GM12878 (cell line): ENCODE measurements at regions not wholly inside any gene's neighbourhood (a gene's known extent, or its start where the extent isn't known, plus 50 kb on each side); places are given as distances from the start of the nearest gene placed in this dataset.

Experiments
- ATAC-seq: fragments of 200-7000 bp; cut with Tn5 transposase; 3 replicates; pipeline ENCODE4 v1.9.1; 2020; ENCODE audit warnings: mild to moderate bottlenecking, moderate library complexity
- BruUV-seq: library from RNA; stranded (reverse); fragments of 400-500 nt; replicated peaks from 2 replicates; lab custom pipeline; 2021; lab: Mats Ljungman, UMichigan
- CTCF ChIA-PET: fragments of 300-600 bp; sonication (Branson Sonifier 250); formaldehyde crosslinking; extraction: SDS; loops from one replicate; lab custom pipeline; 2021; ENCODE audit warnings: inconsistent platforms; lab: Yijun Ruan, JAX
- POLR2A ChIA-PET: fragments of 350-600 bp; formaldehyde crosslinking; extraction: SDS; loops from one replicate; lab custom pipeline; 2021; ENCODE audit warnings: inconsistent platforms; lab: Charles Lee
- RAD21 ChIA-PET: fragments of 300-600 bp; sonication (Branson Sonifier 250); formaldehyde crosslinking; loops from one replicate; lab custom pipeline; 2023; ENCODE audit warnings: antibody characterized with exemption; ENCODE audit not compliant: unreplicated experiment; lab: Charles Lee
- SMC1A ChIA-PET: fragments of 300-600 bp; sonication (Branson Sonifier 250); formaldehyde crosslinking; loops from one replicate; lab custom pipeline; 2023; ENCODE audit not compliant: unreplicated experiment, uncharacterized antibody; lab: Charles Lee
- DNase-seq: peaks from one replicate; pipeline ENCODE4 v3.0.0-alpha.2; 2011; ENCODE audit warnings: low read depth, low spot score
- FAIRE-seq: peaks from 3 replicates; lab custom pipeline; 2011; peaks lifted over from hg19 to GRCh38; lab: Jason Lieb, UNC
- H2AFZ ChIP-seq: 2 replicates; pipeline ENCODE4 v1.6.0; 2011; ENCODE audit warnings: low read depth, low read length, control low read depth; ENCODE audit not compliant: control insufficient read depth
- H3K27ac ChIP-seq: 2 replicates; pipeline ENCODE4 v1.5.1; 2011; ENCODE audit warnings: control low read depth; ENCODE audit not compliant: control insufficient read depth, insufficient read depth
- H3K27me3 ChIP-seq, 2 experiments: replicated peaks in 1 of 2; 2 replicates each; pipeline versions ENCODE4 v1.6.0 to v1.6.1; 2011; ENCODE audit warnings: low read length in 1 of 2; ENCODE audit not compliant: control insufficient read depth in 2 of 2, insufficient read depth in 2 of 2
- H3K36me3 ChIP-seq, 2 experiments: 2 replicates each; pipeline ENCODE4 v1.5.1; 2011; ENCODE audit warnings: low read length in 1 of 2; ENCODE audit not compliant: control insufficient read depth in 2 of 2, insufficient read depth in 2 of 2
- H3K4me1 ChIP-seq: 2 replicates; pipeline ENCODE4 v1.6.1; 2011; ENCODE audit warnings: mild to moderate bottlenecking, low read length, moderate library complexity, mixed read lengths; ENCODE audit not compliant: control insufficient read depth, insufficient read depth
- H3K4me2 ChIP-seq: 2 replicates; pipeline ENCODE4 v1.6.0; 2011; ENCODE audit warnings: control low read depth; ENCODE audit not compliant: control insufficient read depth, insufficient read depth
- H3K4me3 ChIP-seq: fragments of 200-600 bp; sonication (generic); 2 replicates; pipeline ENCODE4 v1.5.1; 2016
- H3K79me2 ChIP-seq: 2 replicates; pipeline ENCODE4 v1.6.0; 2011; ENCODE audit warnings: low read length; ENCODE audit not compliant: control insufficient read depth, insufficient read depth
- H3K9ac ChIP-seq: 2 replicates; pipeline ENCODE4 v1.8.0; 2011; ENCODE audit warnings: low read length, control low read depth, mixed read lengths; ENCODE audit not compliant: control insufficient read depth, insufficient read depth
- H3K9me3 ChIP-seq: replicated peaks from 3 replicates; pipeline ENCODE4 v1.5.1; 2011; ENCODE audit warnings: mild to moderate bottlenecking, low read length; ENCODE audit not compliant: control insufficient read depth, insufficient read depth
- H4K20me1 ChIP-seq: 2 replicates; pipeline ENCODE4 v1.6.0; 2011; ENCODE audit not compliant: control insufficient read depth, insufficient read depth
- EGR1 ChIP-seq, 2 experiments: IDR thresholded peaks; 1 replicate in 1 of 2; 2 replicates in 1 of 2; pipeline ENCODE4 v1.6.1; 2011 to 2012; ENCODE audit warnings: low read depth in 2 of 2, low read length in 2 of 2, borderline replicate concordance in 1 of 2, mild to moderate bottlenecking in 1 of 2, moderate library complexity in 1 of 2
- WGBS: methylation state at CpG from one replicate; pipeline ENCODE4 v1.1.6; 2016; ENCODE audit warnings: low lambda C conversion rate; ENCODE audit not compliant: insufficient replicate concordance, insufficient coverage; ENCODE audit errors: missing lambda C conversion rate; 5-methylcytosine and 5-hydroxymethylcytosine counted together
- in situ Hi-C: fragments of 300-500 bp; cut with MboI; formaldehyde crosslinking; loops from 9 replicates; pipeline ENCODE4 v1.14.3; 2018; ENCODE audit warnings: mixed read lengths
- intact Hi-C: fragments of 100-400 bp; cut with micrococcal nuclease; formaldehyde crosslinking; loops from one replicate; pipeline ENCODE4 v1.14.2; 2022; ENCODE audit not compliant: unreplicated experiment
- TF ChIP-seq, protein P1 (sequence below): IDR thresholded peaks from 2 replicates; pipeline ENCODE4 v1.6.1; 2012; ENCODE audit warnings: mild to moderate bottlenecking, low read depth, low read length
- TF ChIP-seq, protein P2 (sequence below): fragments of 450-650 bp; IDR thresholded peaks from 2 replicates; pipeline ENCODE4 v1.6.1; 2018; ENCODE audit warnings: mild to moderate bottlenecking, low read depth, moderate library complexity; ENCODE audit not compliant: partially characterized antibody

DNA sequence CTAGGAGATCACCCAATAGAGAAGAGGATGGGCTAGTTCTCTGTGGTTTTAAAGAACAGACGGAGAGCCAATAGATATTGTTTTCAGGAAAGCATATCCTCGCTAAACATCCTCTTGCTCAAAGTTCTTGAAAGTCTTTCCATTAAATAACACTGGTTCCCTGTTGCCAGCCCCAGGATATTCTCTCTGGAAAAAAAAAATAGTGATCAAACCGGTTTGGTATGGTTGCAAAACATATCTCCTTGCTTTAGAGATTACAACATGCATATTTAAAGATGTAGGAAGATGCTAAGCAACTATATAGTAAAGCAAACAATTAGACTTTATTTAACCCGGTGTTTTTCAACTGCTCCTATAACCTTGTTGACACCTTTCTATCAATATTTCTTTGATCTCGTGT lies 211.4 kb downstream of the CMPK2 start:
- Histone ChIP-seq H3K9ac (no peak overlapping the region), H4K20me1 (no peaks in the 10 kb centered on the region), H2AFZ (no peak overlapping the region), H3K36me3 (no peaks in the 10 kb centered on the region), H3K9me3 (no peaks in the 10 kb centered on the region), H3K4me2 (no peak overlapping the region), H3K27ac (no peak overlapping the region), H3K4me3 (no peak overlapping the region), H3K79me2 (no peaks in the 10 kb centered on the region), H3K27me3 (no peaks in the 10 kb centered on the region), H3K4me1 (no peaks in the 10 kb centered on the region)
- ATAC-seq (no peak), DNase-seq (no peak), FAIRE-seq (no peak)
- intact Hi-C loops = no loop called here
- ChIA-PET RAD21 (no interaction called here), CTCF (no interaction called here), SMC1A (interaction anchor here (0.9 kb wide), 1 partner anchor 25 kb away, joined by 4 read pairs; no protein-coding TSS in a partner anchor), POLR2A (no interaction called here)
- in situ Hi-C loops = no loop called here
- BruUV-seq = no TSS peak
- WGBS = 13% methylated on average over 5 of the region's 5 CpGs
- TF ChIP-seq, protein P1, sequence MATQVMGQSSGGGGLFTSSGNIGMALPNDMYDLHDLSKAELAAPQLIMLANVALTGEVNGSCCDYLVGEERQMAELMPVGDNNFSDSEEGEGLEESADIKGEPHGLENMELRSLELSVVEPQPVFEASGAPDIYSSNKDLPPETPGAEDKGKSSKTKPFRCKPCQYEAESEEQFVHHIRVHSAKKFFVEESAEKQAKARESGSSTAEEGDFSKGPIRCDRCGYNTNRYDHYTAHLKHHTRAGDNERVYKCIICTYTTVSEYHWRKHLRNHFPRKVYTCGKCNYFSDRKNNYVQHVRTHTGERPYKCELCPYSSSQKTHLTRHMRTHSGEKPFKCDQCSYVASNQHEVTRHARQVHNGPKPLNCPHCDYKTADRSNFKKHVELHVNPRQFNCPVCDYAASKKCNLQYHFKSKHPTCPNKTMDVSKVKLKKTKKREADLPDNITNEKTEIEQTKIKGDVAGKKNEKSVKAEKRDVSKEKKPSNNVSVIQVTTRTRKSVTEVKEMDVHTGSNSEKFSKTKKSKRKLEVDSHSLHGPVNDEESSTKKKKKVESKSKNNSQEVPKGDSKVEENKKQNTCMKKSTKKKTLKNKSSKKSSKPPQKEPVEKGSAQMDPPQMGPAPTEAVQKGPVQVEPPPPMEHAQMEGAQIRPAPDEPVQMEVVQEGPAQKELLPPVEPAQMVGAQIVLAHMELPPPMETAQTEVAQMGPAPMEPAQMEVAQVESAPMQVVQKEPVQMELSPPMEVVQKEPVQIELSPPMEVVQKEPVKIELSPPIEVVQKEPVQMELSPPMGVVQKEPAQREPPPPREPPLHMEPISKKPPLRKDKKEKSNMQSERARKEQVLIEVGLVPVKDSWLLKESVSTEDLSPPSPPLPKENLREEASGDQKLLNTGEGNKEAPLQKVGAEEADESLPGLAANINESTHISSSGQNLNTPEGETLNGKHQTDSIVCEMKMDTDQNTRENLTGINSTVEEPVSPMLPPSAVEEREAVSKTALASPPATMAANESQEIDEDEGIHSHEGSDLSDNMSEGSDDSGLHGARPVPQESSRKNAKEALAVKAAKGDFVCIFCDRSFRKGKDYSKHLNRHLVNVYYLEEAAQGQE = no peak
- TF ChIP-seq, protein P2, sequence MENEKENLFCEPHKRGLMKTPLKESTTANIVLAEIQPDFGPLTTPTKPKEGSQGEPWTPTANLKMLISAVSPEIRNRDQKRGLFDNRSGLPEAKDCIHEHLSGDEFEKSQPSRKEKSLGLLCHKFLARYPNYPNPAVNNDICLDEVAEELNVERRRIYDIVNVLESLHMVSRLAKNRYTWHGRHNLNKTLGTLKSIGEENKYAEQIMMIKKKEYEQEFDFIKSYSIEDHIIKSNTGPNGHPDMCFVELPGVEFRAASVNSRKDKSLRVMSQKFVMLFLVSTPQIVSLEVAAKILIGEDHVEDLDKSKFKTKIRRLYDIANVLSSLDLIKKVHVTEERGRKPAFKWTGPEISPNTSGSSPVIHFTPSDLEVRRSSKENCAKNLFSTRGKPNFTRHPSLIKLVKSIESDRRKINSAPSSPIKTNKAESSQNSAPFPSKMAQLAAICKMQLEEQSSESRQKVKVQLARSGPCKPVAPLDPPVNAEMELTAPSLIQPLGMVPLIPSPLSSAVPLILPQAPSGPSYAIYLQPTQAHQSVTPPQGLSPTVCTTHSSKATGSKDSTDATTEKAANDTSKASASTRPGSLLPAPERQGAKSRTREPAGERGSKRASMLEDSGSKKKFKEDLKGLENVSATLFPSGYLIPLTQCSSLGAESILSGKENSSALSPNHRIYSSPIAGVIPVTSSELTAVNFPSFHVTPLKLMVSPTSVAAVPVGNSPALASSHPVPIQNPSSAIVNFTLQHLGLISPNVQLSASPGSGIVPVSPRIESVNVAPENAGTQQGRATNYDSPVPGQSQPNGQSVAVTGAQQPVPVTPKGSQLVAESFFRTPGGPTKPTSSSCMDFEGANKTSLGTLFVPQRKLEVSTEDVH = no peak
- no peak for TF ChIP-seq EGR1 (IDR thresholded peaks at IDR 0.05; ENCODE audit: borderline replicate concordance in 1 of 2, low read depth in 2 of 2, low read length in 2 of 2)
